SK-N-MC (cell line): ENCODE measurements at regions not wholly inside any gene's neighbourhood (a gene's known extent, or its start where the extent isn't known, plus 50 kb on each side); places are given as distances from the start of the nearest gene placed in this dataset.
A peak's percentile ranks its signal among the peaks of the same experiment; 100 is the strongest.

ENCODE experiments used
- DNase-seq: peaks from one replicate; pipeline ENCODE4 v3.0.0-alpha.2; 2011; ENCODE audit warnings: low read depth, low spot score
- H3K27ac ChIP-seq: fragments of 200-600 bp; sonication (generic); 2 replicates; pipeline ENCODE4 v1.5.1; 2016; ENCODE audit warnings: mixed run types
- H3K36me3 ChIP-seq: fragments of 200-600 bp; sonication (generic); 2 replicates; pipeline ENCODE4 v1.6.1; 2017; ENCODE audit warnings: antibody characterized with exemption, low read length, mixed read lengths; ENCODE audit not compliant: insufficient read depth
- H3K4me3 ChIP-seq: fragments of 200-600 bp; sonication (generic); 2 replicates; pipeline ENCODE4 v1.5.1; 2016
- H3K9ac ChIP-seq: fragments of 200-600 bp; sonication (generic); 2 replicates; pipeline ENCODE4 v1.8.0; 2017; ENCODE audit warnings: mixed run types, mixed read lengths; ENCODE audit not compliant: insufficient read length
- H3K9me3 ChIP-seq: fragments of 200-600 bp; sonication (generic); 2 replicates; pipeline ENCODE4 v1.6.1; 2017; ENCODE audit warnings: low read depth, mild to moderate bottlenecking, antibody characterized with exemption, low read length, moderate library complexity, mixed read lengths
- EZH2 ChIP-seq: fragments of 200-600 bp; sonication (generic); IDR thresholded peaks from one replicate; pipeline ENCODE4 v1.6.1; 2017; ENCODE audit warnings: antibody characterized with exemption
- FOXP2 ChIP-seq: optimal IDR thresholded peaks from 2 replicates; pipeline ENCODE3; 2011; ENCODE audit warnings: mild to moderate bottlenecking, moderate library complexity; ENCODE audit not compliant: insufficient read depth; ENCODE audit errors: extremely low read length, control extremely low read depth
- POLR2AphosphoS5 ChIP-seq: IDR thresholded peaks from 2 replicates; pipeline ENCODE4 v1.6.1; 2012; ENCODE audit warnings: mild to moderate bottlenecking, low read depth, low read length, borderline replicate concordance

GRCh38 chr2:12032398-12032797, 286.0 kb downstream of the LPIN1 start:
- Histone ChIP-seq H3K36me3 (no peaks in the 10 kb centered on the region), H3K9ac (no peak overlapping the region), H3K9me3 (no peaks in the 10 kb centered on the region), H3K4me3 (no peak overlapping the region), H3K27ac (no peak overlapping the region)
- TF ChIP-seq POLR2AphosphoS5 (no peak), EZH2 (no peak), FOXP2 (no peak)
- DNase-seq, result no peak

GRCh38 chr2:12032975-12033374, 286.5 kb downstream of the LPIN1 start:
- Histone ChIP-seq H3K36me3 (no peaks in the 10 kb centered on the region), H3K9ac (no peak overlapping the region), H3K4me3 (no peak overlapping the region), H3K27ac (no peak overlapping the region), H3K9me3 (no peaks in the 10 kb centered on the region)
- no peak for DNase-seq
- no peak for TF ChIP-seq FOXP2
- no peak for TF ChIP-seq EZH2
- TF ChIP-seq POLR2AphosphoS5, result no peak

GRCh38 chr2:12033494-12033893, 287.1 kb downstream of the LPIN1 start:
- no peak for DNase-seq
- Histone ChIP-seq H3K9me3 (no peaks in the 10 kb centered on the region), H3K27ac (no peak overlapping the region), H3K36me3 (no peaks in the 10 kb centered on the region), H3K4me3 (no peak overlapping the region), H3K9ac (no peak overlapping the region)
- no peak for TF ChIP-seq FOXP2
- no peak for TF ChIP-seq POLR2AphosphoS5
- no peak for TF ChIP-seq EZH2

- no peak overlapping the region for H3K9ac ChIP-seq
- H3K4me3 ChIP-seq, result no peak overlapping the region
- DNase-seq, result no peak
- no peaks in the 10 kb centered on the region for H3K9me3 ChIP-seq
- TF ChIP-seq FOXP2 (no peak), POLR2AphosphoS5 (no peak), EZH2 (no peak)
- no peaks in the 10 kb centered on the region for H3K36me3 ChIP-seq
- H3K27ac ChIP-seq, result peak overlapping the region; percentile 66
These were observed 287.9 kb downstream of the LPIN1 start for GRCh38 chr2:12034382-12034781.

GRCh38 chr2:12035029-12035720, 288.7 kb downstream of the LPIN1 start:
- no peaks in the 10 kb centered on the region for H3K9me3 ChIP-seq
- no peak overlapping the region for H3K9ac ChIP-seq

GRCh38 chr2:12035956-12036639, 289.7 kb downstream of the LPIN1 start:
- TF ChIP-seq FOXP2, result no peak
- TF ChIP-seq POLR2AphosphoS5, result no peak
- no peak for TF ChIP-seq EZH2
- Histone ChIP-seq H3K9ac (no peak overlapping the region), H3K4me3 (no peak overlapping the region), H3K36me3 (no peaks in the 10 kb centered on the region), H3K9me3 (no peaks in the 10 kb centered on the region), H3K27ac (0 out of 2 replicates have a peak overlapping the region, but pooled peaks have one; percentile 66)
- DNase-seq, result no peak

More at GRCh38 chr2:12035029-12035720, 288.7 kb downstream of the LPIN1 start:
- Histone ChIP-seq H3K36me3 (no peaks in the 10 kb centered on the region), H3K4me3 (peak overlapping the region; percentile 29), H3K27ac (peak overlapping the region; percentile 66)
- TF ChIP-seq EZH2 (no peak), FOXP2 (no peak), POLR2AphosphoS5 (no peak)
- DNase-seq, result no peak

GRCh38 chr2:12036640-12036983, 290.2 kb downstream of the LPIN1 start:
- Histone ChIP-seq H3K9me3 (no peaks in the 10 kb centered on the region), H3K27ac (no peak overlapping the region), H3K4me3 (no peak overlapping the region), H3K36me3 (no peaks in the 10 kb centered on the region), H3K9ac (no peak overlapping the region)
- TF ChIP-seq POLR2AphosphoS5 (no peak), EZH2 (no peak), FOXP2 (no peak)
- no peak for DNase-seq

- TF ChIP-seq FOXP2, result no peak
- no peak for TF ChIP-seq EZH2
- Histone ChIP-seq H3K9me3 (no peaks in the 10 kb centered on the region), H3K9ac (no peak overlapping the region), H3K36me3 (no peaks in the 10 kb centered on the region), H3K27ac (no peak overlapping the region), H3K4me3 (no peak overlapping the region)
- DNase-seq, result no peak
These were observed 290.9 kb downstream of the LPIN1 start for GRCh38 chr2:12037301-12037700.

- no peaks in the 10 kb centered on the region for H3K9me3 ChIP-seq
- H3K27ac ChIP-seq, result no peak overlapping the region
- TF ChIP-seq POLR2AphosphoS5, result no peak
- TF ChIP-seq EZH2, result no peak
- TF ChIP-seq FOXP2, result no peak
- no peaks in the 10 kb centered on the region for H3K36me3 ChIP-seq
- no peak for DNase-seq
- H3K9ac ChIP-seq, result no peak overlapping the region
- H3K4me3 ChIP-seq, result no peak overlapping the region
These were observed 294.8 kb downstream of the LPIN1 start for GRCh38 chr2:12041236-12041635.
